HG03354 (cell line): ENCODE measurements at regions not wholly inside any gene's neighbourhood (a gene's known extent, or its start where the extent isn't known, plus 50 kb on each side); places are given as distances from the start of the nearest gene placed in this dataset.

Source experiments
- ATAC-seq: cut with Tn5 transposase; IDR thresholded peaks from one replicate; pipeline ENCODE4 v1.9.1; 2021; ENCODE audit warnings: mild to moderate bottlenecking; ENCODE audit not compliant: unreplicated experiment, poor library complexity, severe bottlenecking

GRCh38 chr2:82848285-82848684 is 1610.8 kb downstream of the SUCLG1 start:
- no peak for ATAC-seq

DNA sequence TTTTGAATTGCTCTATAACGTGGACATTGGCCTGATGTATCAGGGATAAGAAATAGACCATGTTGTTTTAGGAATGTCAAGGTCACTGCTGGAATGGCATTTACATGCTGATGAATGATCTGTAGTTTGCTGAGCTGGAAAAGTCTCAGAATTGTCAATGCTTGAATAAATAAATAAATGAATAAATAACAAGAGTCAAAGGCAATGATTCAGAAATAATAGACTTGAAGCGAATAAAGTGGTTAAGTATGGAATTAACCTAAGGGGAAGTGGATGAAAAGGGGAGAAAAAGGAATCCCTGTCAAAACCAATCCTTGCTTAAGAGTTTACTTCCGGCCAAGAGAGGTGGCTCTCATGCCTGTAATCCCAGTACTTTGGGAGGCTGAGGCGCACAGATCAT is 1620.0 kb downstream of the SUCLG1 start:
- no peak for ATAC-seq

DNA sequence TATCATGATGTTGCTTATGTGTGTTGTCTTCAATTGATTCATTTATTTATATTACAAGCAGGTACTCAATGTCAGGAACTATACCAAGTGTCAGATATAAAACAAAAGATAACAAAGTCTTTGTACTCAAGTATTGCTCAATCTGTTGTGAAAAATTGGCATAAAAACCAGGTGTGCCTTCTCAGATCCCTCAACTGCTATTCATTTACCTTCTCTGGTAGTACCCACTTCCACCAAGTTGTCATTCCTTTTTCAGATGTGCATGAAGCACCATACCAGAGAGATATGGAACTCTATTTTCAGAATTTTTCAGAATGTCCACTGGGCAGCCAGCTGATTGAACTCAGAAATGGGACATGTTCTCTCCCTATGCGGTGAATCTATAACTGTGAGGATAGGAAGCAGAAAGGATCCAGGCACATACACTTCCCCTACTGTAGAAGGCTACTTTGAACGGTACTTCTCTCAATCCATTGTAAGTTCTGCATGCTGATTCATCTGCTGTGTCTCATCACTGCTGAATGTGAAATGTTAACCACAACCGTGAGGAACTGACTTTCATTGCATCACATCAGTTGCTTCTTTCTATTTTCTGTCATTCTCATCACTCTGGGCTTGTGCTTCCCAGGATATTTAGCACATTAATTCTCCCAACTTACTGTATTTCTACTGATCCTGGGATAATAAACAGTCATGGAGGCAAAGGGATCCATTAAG is 1621.3 kb downstream of the SUCLG1 start:
- ATAC-seq = no peak

- no peak for ATAC-seq
Observed at GRCh38 chr2:82834893-82835292, 1624.2 kb downstream of the SUCLG1 start.

DNA sequence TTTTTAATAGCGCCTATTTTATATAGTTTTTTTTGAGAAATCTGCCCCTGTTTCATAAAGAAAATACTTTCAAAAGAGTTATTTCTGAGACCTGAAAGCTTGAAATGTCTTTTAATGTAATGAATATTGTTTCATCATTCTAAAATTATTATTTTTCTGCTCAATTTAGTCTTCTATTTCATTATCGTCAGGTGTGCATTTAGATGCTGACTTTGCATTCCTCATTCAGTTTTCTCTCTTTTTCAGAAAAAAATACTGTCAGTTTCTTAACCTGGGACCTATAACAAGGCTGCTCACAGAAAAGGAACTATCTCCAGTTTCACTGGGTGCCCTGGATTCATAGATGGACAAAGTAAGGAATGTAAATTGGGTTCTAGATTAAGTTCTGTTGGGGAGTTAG is 1631.7 kb downstream of the SUCLG1 start:
- ATAC-seq = no peak

- no peak for ATAC-seq
Observed at GRCh38 chr2:82826437-82826836, 1632.6 kb downstream of the SUCLG1 start.

DNA sequence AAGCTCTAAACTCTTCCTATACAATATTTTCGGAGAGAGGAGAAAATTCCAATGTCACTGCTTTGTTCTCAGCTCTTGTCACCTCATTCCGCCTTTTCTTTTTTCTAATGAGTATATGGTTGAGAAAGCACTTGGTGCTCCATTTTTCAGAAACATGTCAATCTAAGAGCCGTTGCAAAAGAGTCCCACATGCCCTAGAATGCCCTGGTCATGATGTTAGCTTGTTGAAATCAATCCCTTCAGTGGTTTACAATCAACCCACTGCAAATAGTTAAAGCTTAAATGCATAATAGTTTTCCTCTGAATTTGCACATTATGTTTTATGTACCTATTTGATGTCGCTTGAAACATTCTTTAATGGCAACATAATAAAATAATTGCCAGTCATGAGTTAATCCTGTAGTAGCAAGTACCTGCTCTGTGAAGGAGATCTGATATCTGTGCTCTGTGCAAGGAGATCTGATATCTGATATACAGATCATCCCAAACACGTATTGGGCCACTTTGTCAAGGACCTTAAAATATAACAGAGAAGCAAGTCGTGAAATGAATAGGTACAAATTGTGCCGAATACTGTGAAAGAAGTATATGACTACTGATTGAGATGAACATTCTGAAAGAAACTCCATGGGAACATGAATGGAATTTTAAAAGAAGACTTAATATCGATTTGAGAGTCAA is 1633.5 kb downstream of the SUCLG1 start:
- ATAC-seq = no peak

GRCh38 chr2:82823892-82824291 is 1635.2 kb downstream of the SUCLG1 start:
- ATAC-seq = no peak

- no peak for ATAC-seq
Observed at GRCh38 chr2:82819951-82820350, 1639.1 kb downstream of the SUCLG1 start.

- ATAC-seq = no peak
Observed at GRCh38 chr2:82814146-82814545, 1644.9 kb downstream of the SUCLG1 start.

DNA sequence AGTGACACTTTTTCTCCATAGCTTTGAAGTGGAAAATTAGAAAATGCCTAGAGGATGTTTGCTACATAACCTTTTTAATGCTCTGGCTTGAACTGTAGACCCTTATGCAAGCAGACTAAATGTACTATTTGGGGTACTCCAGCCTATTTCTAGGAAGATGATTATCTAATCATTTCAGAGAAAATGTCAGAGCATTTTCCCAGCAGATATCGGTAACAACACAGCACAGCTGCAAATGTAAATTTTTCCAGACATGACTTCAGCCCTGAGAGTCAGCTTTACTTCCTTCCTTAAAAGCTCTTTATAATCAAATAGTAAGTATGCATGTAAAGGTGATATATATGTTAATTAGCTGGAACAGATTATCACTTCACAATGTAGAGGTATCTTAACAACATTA is 1647.1 kb downstream of the SUCLG1 start:
- no peak for ATAC-seq

GRCh38 chr2:82803307-82803706 is 1655.8 kb downstream of the SUCLG1 start:
- no peak for ATAC-seq

- no peak for ATAC-seq
Observed at GRCh38 chr2:82797469-82797868, 1661.6 kb downstream of the SUCLG1 start.

DNA sequence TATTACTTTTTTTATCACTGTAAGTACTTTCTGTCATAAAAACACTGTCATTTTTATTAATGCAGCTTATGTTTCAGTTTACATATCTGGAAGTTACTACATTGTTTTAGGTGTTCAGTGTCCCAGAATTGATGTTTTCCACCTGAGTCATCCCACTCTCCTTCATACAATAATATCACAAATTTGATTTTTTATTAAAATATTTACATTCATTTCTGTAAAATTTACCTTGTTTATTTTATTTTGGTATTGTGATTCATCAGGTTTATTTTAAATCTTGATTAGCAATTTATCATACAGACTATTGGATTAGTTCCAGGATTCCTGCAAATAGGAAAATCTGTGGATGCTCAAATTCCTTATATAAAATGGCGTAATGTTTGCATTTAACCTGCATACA is 1662.9 kb downstream of the SUCLG1 start:
- ATAC-seq = no peak

GRCh38 chr2:82795446-82795845 is 1663.6 kb downstream of the SUCLG1 start:
- ATAC-seq = no peak

- no peak for ATAC-seq
Observed at GRCh38 chr2:82793711-82794435, 1665.2 kb downstream of the SUCLG1 start.

DNA sequence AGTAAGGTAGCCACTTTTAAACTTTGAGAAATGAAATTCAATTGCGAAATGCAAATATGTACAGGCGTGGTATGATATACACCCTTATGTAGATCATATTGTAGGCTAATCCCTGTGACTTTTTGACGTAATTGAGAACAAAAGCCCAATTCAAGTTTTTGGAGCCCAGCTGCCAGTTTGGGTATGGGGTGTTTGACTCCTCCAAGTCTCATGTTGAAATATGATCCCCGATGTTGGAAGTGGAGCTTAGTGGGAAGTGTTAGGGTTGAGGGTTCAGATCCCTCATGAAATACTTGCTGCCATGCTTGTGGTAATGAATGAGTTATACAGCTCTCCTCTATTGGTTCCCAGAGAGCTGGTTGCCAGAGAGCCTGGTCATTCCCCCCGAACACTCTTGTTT is 1666.8 kb downstream of the SUCLG1 start:
- no peak for ATAC-seq

DNA sequence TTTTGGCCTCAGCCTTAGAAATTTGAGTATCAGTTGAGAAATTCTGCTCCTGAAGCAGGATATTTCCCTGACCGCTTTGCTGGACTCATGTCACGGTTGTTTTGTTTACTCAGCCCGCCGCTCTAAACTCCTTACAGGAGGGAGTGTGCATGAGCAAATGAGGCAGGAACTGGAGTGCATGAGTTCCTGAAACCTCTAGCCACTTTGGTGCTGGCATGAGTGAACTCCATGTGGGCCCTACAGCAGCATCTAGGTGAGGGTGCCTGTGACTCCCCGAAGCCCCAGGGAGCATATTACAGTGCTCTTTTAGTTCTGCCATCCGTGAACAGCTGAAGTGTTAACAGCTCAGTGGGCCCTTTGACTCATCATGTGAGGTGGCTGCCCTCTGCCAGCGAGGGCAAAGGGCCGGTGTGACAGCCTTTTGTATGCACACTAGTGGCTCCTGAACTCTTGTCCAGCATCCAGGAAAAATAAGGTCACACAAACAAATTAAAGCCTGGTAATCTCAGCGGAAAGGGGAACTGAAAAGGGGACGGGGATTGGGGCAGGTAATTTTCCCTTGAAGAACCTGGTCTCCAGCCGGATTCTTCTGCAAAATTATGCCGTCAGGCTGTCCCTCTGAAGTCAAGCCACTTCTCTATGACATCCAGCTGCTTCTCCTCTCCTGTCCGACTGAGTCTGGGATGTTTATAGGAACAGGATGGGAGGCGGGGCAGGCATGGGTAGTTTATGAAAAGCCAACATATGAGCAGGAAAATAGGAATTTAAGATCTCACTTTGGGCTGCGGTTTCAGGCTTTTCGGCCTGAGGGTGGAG is 1668.7 kb downstream of the SUCLG1 start:
- no peak for ATAC-seq

GRCh38 chr2:82789851-82790205 is 1669.3 kb downstream of the SUCLG1 start:
- ATAC-seq = no peak
